GM18873 (cell line): ENCODE measurements at regions not wholly inside any gene's neighbourhood (a gene's known extent, or its start where the extent isn't known, plus 50 kb on each side); places are given as distances from the start of the nearest gene placed in this dataset.

Source experiments
- ATAC-seq: cut with Tn5 transposase; IDR thresholded peaks from one replicate; pipeline ENCODE4 v1.9.1; 2021; ENCODE audit warnings: mild to moderate bottlenecking, moderate library complexity, moderate number of reproducible peaks; ENCODE audit not compliant: unreplicated experiment, low FRiP score

- ATAC-seq: no peak
These were observed 668.1 kb downstream of the MED13L start for GRCh38 chr12:115609347-115609746.

GRCh38 chr12:115606040-115606439, 671.5 kb downstream of the MED13L start:
- ATAC-seq: no peak

- ATAC-seq: no peak
These were observed 678.4 kb downstream of the MED13L start for GRCh38 chr12:115598871-115599811.

GRCh38 chr12:115597157-115597712, 680.3 kb downstream of the MED13L start:
- ATAC-seq: no peak

- ATAC-seq: no peak
These were observed 689.4 kb downstream of the MED13L start for GRCh38 chr12:115588131-115588530.

- no peak for ATAC-seq
These were observed 693.3 kb downstream of the MED13L start for GRCh38 chr12:115584156-115584555.

- ATAC-seq: no peak
These were observed 693.9 kb downstream of the MED13L start for GRCh38 chr12:115583591-115583990.

GRCh38 chr12:115577401-115577800, 700.1 kb downstream of the MED13L start:
- ATAC-seq: no peak

- ATAC-seq: no peak
These were observed 702.7 kb downstream of the MED13L start for GRCh38 chr12:115574826-115575225.

GRCh38 chr12:115572440-115572839, 705.1 kb downstream of the MED13L start:
- peak; percentile 98 for ATAC-seq

- ATAC-seq: no peak
These were observed 706.0 kb downstream of the MED13L start for GRCh38 chr12:115571446-115571845.

GRCh38 chr12:115571027-115571426, 706.5 kb downstream of the MED13L start:
- ATAC-seq: no peak

- no peak for ATAC-seq
These were observed 707.3 kb downstream of the MED13L start for GRCh38 chr12:115570069-115570777.

- ATAC-seq: no peak
These were observed 708.0 kb downstream of the MED13L start for GRCh38 chr12:115569345-115570068.

- no peak for ATAC-seq
These were observed 719.2 kb downstream of the MED13L start for GRCh38 chr12:115558281-115558680.

- no peak for ATAC-seq
These were observed 723.9 kb downstream of the MED13L start for GRCh38 chr12:115553622-115554021.

- no peak for ATAC-seq
These were observed 734.2 kb downstream of the MED13L start for GRCh38 chr12:115543269-115543668.

GRCh38 chr12:115542656-115543055, 734.8 kb downstream of the MED13L start:
- no peak for ATAC-seq

GRCh38 chr12:115541891-115542421, 735.5 kb downstream of the MED13L start:
- no peak for ATAC-seq

- no peak for ATAC-seq
These were observed 749.0 kb downstream of the MED13L start for GRCh38 chr12:115528466-115528865.
